Adrenal gland (tissue), 5 donors: ENCODE measurements at regions not wholly inside any gene's neighbourhood (a gene's known extent, or its start where the extent isn't known, plus 50 kb on each side); places are given as distances from the start of the nearest gene placed in this dataset.

Experiments
- CTCF ChIP-seq, 6 experiments: fragments of 450-650 bp in 4 of 6; fragments of 200-600 bp in 2 of 6; sonication (generic) in 1 of 6; IDR thresholded peaks; 1 replicate in 5 of 6; 2 replicates in 1 of 6; pipeline versions ENCODE4 v1.5.1 to v1.8.0; 2016 to 2021; ENCODE audit warnings: antibody characterized with exemption in 6 of 6, mild to moderate bottlenecking in 2 of 6, moderate library complexity in 1 of 6
- POLR2A ChIP-seq, 2 donors: fragments of 450-650 bp; IDR thresholded peaks; one replicate each; pipeline ENCODE4 v1.6.1; 2017; ENCODE audit warnings: antibody characterized with exemption in 2 of 2, mild to moderate bottlenecking in 2 of 2, moderate library complexity in 1 of 2
- donor health status: DM: no; HTN: no; CAD: no.

- TF ChIP-seq CTCF (IDR thresholded peaks at IDR 0.05) (no peak), POLR2A (IDR thresholded peaks at IDR 0.05) (no peak)
These were observed 64.2 kb upstream of the GREB1L start for GRCh38 chr18:21177822-21178221.
